Erythroblast (primary cell): ENCODE measurements at regions not wholly inside any gene's neighbourhood (a gene's known extent, or its start where the extent isn't known, plus 50 kb on each side); places are given as distances from the start of the nearest gene placed in this dataset.

Experiments
- GATA1 ChIP-seq: IDR thresholded peaks from 2 replicates; pipeline ENCODE4 v1.6.1; 2011; ENCODE audit warnings: low read depth, mild to moderate bottlenecking, control low read depth, low read length, moderate library complexity
- POLR2A ChIP-seq: IDR thresholded peaks from 2 replicates; pipeline ENCODE4 v1.6.1; 2011; ENCODE audit warnings: mild to moderate bottlenecking, low read length

DNA sequence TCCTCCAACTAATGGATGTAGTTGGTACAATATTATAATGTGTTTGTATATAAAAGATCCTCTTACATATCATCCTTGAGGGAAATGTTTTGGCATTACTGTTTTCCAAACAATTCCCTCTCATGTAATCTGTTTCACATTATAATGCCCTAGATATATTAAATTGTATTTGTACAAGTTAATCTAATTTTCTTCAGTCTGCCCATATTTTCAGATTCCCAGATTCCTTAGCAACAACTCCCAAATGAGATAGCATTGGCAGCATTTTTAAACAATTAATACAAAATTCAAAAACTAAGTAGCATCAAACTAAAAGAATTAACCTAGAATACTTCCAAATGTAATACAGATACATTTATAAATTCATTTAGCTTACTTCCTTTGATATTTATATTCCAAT lies 860.2 kb downstream of the C12orf50 start:
- TF ChIP-seq POLR2A (no peak), GATA1 (no peak)
